Gastrocnemius medialis (tissue), 4 donors: ENCODE measurements at regions not wholly inside any gene's neighbourhood (a gene's known extent, or its start where the extent isn't known, plus 50 kb on each side); places are given as distances from the start of the nearest gene placed in this dataset.

Experiments used
- ATAC-seq, 2 donors: fragments of 150-250 bp; one replicate each; pipeline ENCODE4 v1.9.1; 2016
- DNase-seq, 2 donors: peaks; one replicate each; pipeline ENCODE4 v3.0.0-alpha.2; 2019
- H3K27ac ChIP-seq, 4 donors: fragments of 200-600 bp; sonication (generic); 1 replicate in 1 of 4; 2 replicates in 3 of 4; pipeline ENCODE4 v1.5.1; 2016 to 2018; ENCODE audit warnings: mild to moderate bottlenecking in 2 of 4, moderate library complexity in 1 of 4
- H3K27me3 ChIP-seq, 3 donors: fragments of 200-600 bp; sonication (generic) in 2 of 3; 1 replicate in 1 of 3; 2 replicates in 2 of 3; pipeline versions ENCODE4 v1.5.1 to v1.6.0; 2016 to 2019; ENCODE audit warnings: mild to moderate bottlenecking in 1 of 3, moderate library complexity in 1 of 3
- H3K36me3 ChIP-seq, 2 donors: fragments of 200-600 bp; sonication (generic) in 1 of 2; one replicate each; pipeline ENCODE4 v1.5.1; 2017 to 2018
- H3K4me1 ChIP-seq, 2 donors: fragments of 200-600 bp; sonication (generic) in 1 of 2; one replicate each; pipeline ENCODE4 v1.5.1; 2016 to 2017; ENCODE audit warnings: mild to moderate bottlenecking in 2 of 2
- H3K4me3 ChIP-seq, 4 donors: fragments of 200-600 bp; sonication (generic) in 3 of 4; 1 replicate in 1 of 4; 2 replicates in 3 of 4; pipeline ENCODE4 v1.5.1; 2016 to 2019; ENCODE audit warnings: mild to moderate bottlenecking in 2 of 4
- H3K9me3 ChIP-seq, 3 donors: fragments of 200-600 bp; sonication (generic) in 2 of 3; 1 replicate in 1 of 3; 2 replicates in 2 of 3; pipeline ENCODE4 v1.5.1; 2016 to 2019
- CTCF ChIP-seq, 5 experiments: fragments of 450-650 bp in 3 of 5; fragments of 200-600 bp in 2 of 5; sonication (generic) in 2 of 5; IDR thresholded peaks in 4 of 5; conservative IDR thresholded peaks in 1 of 5; 1 replicate in 4 of 5; 2 replicates in 1 of 5; pipeline ENCODE4 v1.5.1; 2016 to 2019; ENCODE audit warnings: antibody characterized with exemption in 5 of 5, mild to moderate bottlenecking in 3 of 5, moderate library complexity in 3 of 5
- POLR2A ChIP-seq, 2 donors: fragments of 450-650 bp; IDR thresholded peaks; one replicate each; pipeline ENCODE4 v1.6.1; 2017; ENCODE audit warnings: antibody characterized with exemption in 2 of 2, mild to moderate bottlenecking in 2 of 2, moderate library complexity in 2 of 2
- in situ Hi-C, 4 donors: fragments of 200-750 bp; cut with MboI; loops; one replicate each; pipeline versions ENCODE4 v1.15.0 to v1.8.0; 2017; ENCODE audit warnings: low sequenced_read_pairs in 4 of 4
- intact Hi-C: fragments of 100-400 bp; cut with DNase I; formaldehyde crosslinking; loops from one replicate; pipeline ENCODE4 v1.15.1; 2023; ENCODE audit warnings: low total_unique reads

GRCh38 chr5:72694856-72695255, 121.6 kb upstream of the TNPO1 start:
- Histone ChIP-seq H3K27me3 (no peaks in the 10 kb centered on the region), H3K4me3 (no peak overlapping the region), H3K27ac (no peak overlapping the region), H3K36me3 (no peaks in the 10 kb centered on the region), H3K9me3 (no peaks in the 10 kb centered on the region), H3K4me1 (peaks cover 0 to 8% of the 10 kb centered on the region in 2 donors)
- DNase-seq, result no peak
- no peak for ATAC-seq
- intact Hi-C loops, result no loop called here
- no peak for TF ChIP-seq POLR2A (IDR thresholded peaks at IDR 0.05)
- TF ChIP-seq CTCF (IDR thresholded peaks at IDR 0.05 in 4 of 5, conservative IDR thresholded peaks at IDR 0.05 in 1 of 5), result no peak
- in situ Hi-C loops, result no loop called here

- no peak for DNase-seq
- Histone ChIP-seq H3K27ac (no peak overlapping the region), H3K9me3 (no peaks in the 10 kb centered on the region), H3K4me1 (peaks cover 0 to 8% of the 10 kb centered on the region in 2 donors), H3K4me3 (no peak overlapping the region), H3K36me3 (no peaks in the 10 kb centered on the region), H3K27me3 (no peaks in the 10 kb centered on the region)
- in situ Hi-C loops, result no loop called here
- intact Hi-C loops, result no loop called here
- no peak for TF ChIP-seq CTCF (IDR thresholded peaks at IDR 0.05 in 4 of 5, conservative IDR thresholded peaks at IDR 0.05 in 1 of 5)
- no peak for ATAC-seq
Measured at GRCh38 chr5:72693546-72694205, 122.8 kb upstream of the TNPO1 start.

- Histone ChIP-seq H3K36me3 (no peaks in the 10 kb centered on the region), H3K4me1 (peaks cover 0 to 5% of the 10 kb centered on the region in 2 donors), H3K27ac (no peak overlapping the region), H3K4me3 (no peak overlapping the region), H3K27me3 (no peaks in the 10 kb centered on the region), H3K9me3 (no peaks in the 10 kb centered on the region)
- TF ChIP-seq POLR2A (IDR thresholded peaks at IDR 0.05) (no peak), CTCF (IDR thresholded peaks at IDR 0.05 in 4 of 5, conservative IDR thresholded peaks at IDR 0.05 in 1 of 5) (no peak)
- in situ Hi-C loops, result no loop called here
- intact Hi-C loops, result no loop called here
- ATAC-seq (peak in 1 of 2 donors; percentile 33), DNase-seq (no peak)
Measured at GRCh38 chr5:72692651-72693442, 123.6 kb upstream of the TNPO1 start.

- ATAC-seq (no peak), DNase-seq (no peak)
- no peaks in the 10 kb centered on the region for H3K36me3 ChIP-seq
- no peaks in the 10 kb centered on the region for H3K9me3 ChIP-seq
- no peaks in the 10 kb centered on the region for H3K4me1 ChIP-seq
- no peak overlapping the region for H3K27ac ChIP-seq
- no peak for TF ChIP-seq CTCF (IDR thresholded peaks at IDR 0.05 in 4 of 5, conservative IDR thresholded peaks at IDR 0.05 in 1 of 5)
- TF ChIP-seq POLR2A (IDR thresholded peaks at IDR 0.05), result no peak
- H3K27me3 ChIP-seq, result no peaks in the 10 kb centered on the region
- H3K4me3 ChIP-seq, result no peak overlapping the region
- intact Hi-C loops, result no loop called here
- in situ Hi-C loops, result no loop called here
Measured at GRCh38 chr5:72692231-72692637, 124.2 kb upstream of the TNPO1 start.
